ENCODE measurements at regions not wholly inside any gene's neighbourhood (a gene's known extent, or its start where the extent isn't known, plus 50 kb on each side); places are given as distances from the start of the nearest gene placed in this dataset.

DNA sequence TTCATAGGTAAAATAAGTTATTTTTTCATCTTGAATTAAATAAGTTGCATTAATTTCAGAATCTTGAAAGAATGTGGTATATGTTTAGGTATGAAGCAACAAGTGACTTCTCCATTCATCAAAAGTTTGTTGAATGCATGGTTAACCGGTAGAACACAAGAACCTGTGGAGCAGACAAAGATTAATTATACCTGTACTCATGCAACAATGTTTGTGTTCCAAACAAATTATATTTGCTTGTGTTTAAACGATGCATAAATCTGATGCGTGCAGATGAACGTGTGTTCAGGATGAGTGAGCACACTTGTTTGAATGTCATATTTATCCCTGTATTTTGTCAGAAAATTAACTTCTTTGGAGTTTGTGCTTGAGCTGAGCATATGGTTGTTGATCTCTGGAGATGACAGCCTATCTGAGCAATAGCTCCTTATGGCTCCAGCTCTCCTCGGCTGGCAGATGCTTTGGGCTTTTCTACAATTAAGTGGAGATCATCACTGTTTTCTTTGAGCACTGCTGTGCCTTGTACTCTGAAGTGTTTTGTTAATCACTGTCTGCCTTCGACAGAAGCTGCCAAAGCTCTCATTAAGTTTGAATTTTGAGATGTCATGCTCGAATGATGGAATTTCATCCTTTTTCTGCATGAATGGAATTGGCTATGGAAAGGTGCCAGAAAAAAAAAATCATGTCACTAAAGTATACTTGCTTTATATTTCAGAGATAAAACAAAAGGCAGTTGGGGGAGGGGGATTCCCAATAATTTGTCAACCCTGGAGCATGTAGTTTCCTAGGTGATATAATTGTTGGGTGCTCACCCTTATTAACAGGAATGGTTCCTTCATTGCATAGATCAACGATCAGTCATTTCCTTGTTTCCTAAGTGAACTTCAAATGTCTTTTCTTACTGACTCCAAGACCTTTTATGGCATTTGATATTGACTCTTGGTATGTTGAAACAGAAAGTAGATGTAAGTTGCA is 502.5 kb upstream of the ARRDC3 start:
- H3K27ac ChIP-seq = no peak overlapping the region
- TF ChIP-seq ZFX (IDR thresholded peaks at IDR 0.05) = no peak
- TF ChIP-seq, protein P1, sequence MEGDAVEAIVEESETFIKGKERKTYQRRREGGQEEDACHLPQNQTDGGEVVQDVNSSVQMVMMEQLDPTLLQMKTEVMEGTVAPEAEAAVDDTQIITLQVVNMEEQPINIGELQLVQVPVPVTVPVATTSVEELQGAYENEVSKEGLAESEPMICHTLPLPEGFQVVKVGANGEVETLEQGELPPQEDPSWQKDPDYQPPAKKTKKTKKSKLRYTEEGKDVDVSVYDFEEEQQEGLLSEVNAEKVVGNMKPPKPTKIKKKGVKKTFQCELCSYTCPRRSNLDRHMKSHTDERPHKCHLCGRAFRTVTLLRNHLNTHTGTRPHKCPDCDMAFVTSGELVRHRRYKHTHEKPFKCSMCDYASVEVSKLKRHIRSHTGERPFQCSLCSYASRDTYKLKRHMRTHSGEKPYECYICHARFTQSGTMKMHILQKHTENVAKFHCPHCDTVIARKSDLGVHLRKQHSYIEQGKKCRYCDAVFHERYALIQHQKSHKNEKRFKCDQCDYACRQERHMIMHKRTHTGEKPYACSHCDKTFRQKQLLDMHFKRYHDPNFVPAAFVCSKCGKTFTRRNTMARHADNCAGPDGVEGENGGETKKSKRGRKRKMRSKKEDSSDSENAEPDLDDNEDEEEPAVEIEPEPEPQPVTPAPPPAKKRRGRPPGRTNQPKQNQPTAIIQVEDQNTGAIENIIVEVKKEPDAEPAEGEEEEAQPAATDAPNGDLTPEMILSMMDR (conservative IDR thresholded peaks at IDR 0.05) = no peak

DNA sequence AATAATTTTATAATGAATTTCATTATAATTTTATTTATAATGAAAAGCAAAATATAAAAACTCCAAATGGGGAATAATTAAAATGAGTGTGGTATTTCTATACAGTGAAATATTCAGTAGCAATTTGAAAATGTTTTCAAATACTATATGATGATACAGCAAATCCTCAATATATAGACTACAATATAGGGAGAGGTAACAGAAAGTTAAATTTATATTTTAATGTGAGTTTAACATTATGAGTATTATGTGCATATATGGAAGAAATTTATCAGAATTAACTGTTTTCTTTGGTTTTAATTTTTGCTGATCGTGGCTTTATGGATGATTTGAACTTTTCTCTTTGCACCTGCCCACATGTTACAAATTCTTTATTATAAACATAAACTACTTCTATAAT is 500.9 kb upstream of the ARRDC3 start:
- no peak overlapping the region for H3K27ac ChIP-seq
- TF ChIP-seq, protein P1 (conservative IDR thresholded peaks at IDR 0.05) = no peak
- no peak for TF ChIP-seq ZFX (IDR thresholded peaks at IDR 0.05)

- no peak for TF ChIP-seq ZFX (IDR thresholded peaks at IDR 0.05)
- TF ChIP-seq, protein P1 (conservative IDR thresholded peaks at IDR 0.05) = no peak
- H3K27ac ChIP-seq = no peak overlapping the region
Measured at GRCh38 chr5:91875196-91875779, 492.2 kb upstream of the ARRDC3 start.

DNA sequence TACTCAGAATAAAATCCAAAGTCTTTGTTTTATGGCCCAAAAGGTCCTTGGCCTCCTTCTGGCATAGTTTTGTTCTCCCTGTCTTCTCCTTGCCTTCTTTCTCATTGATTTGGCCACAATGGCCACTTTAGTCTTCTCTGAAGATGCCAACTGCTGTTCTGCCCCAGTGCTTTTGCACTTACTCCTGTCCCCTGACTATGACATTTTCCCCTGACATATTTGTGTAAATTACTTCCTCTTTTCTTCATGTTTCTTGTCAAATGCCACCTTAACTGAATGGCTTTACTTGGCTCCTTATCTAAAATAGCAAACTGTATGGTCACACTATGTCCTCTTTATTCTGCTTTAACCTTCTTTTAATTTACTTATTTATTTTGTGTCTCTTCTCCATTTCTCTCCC is 484.7 kb upstream of the ARRDC3 start:
- TF ChIP-seq ZFX (IDR thresholded peaks at IDR 0.05) = no peak
- TF ChIP-seq, protein P1 (conservative IDR thresholded peaks at IDR 0.05) = no peak
- no peak overlapping the region for H3K27ac ChIP-seq

DNA sequence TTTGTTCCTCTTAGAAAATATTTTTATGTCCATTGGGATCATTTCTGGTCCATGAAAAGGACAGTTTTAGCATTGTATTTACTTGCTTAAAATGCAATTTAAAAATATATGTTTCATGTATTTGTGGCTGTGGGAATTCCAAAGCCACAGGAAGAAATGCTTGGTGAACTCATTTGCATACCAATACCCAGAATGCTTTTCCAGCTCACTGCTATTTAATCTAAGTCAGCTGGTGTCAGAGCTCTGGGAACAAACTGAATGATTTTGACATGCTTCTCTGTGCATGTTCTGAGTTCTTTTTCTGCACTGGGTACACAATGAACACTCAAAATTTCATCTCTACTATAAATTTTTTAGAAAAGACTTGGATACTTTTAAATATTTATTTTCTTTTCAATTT is 482.8 kb upstream of the ARRDC3 start:
- H3K27ac ChIP-seq = no peak overlapping the region
- TF ChIP-seq ZFX (IDR thresholded peaks at IDR 0.05) = no peak
- TF ChIP-seq, protein P1 (conservative IDR thresholded peaks at IDR 0.05) = no peak

DNA sequence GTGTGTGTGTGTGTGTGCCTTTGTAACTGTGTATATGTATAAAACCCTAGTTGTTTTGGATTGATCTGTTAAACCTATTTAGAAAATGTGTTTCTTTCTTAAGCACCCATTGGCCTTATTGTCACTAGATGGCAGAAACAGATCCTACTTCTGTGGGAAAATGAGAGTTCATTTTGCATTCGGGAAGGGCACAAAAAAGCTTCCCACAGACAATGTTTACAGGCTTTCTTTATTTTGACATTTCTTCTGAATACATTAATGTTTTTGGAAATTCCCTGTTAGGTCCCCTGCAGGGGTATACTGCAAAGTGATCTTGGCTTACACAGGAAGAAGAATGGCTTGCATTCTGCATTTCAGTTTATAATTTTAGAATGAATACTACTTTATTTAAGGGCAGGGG is 481.8 kb upstream of the ARRDC3 start:
- TF ChIP-seq, protein P1 (conservative IDR thresholded peaks at IDR 0.05) = peak; percentile 10; the same call in 1 of the 2 replicates
- TF ChIP-seq ZFX (IDR thresholded peaks at IDR 0.05) = no peak
- no peak overlapping the region for H3K27ac ChIP-seq

DNA sequence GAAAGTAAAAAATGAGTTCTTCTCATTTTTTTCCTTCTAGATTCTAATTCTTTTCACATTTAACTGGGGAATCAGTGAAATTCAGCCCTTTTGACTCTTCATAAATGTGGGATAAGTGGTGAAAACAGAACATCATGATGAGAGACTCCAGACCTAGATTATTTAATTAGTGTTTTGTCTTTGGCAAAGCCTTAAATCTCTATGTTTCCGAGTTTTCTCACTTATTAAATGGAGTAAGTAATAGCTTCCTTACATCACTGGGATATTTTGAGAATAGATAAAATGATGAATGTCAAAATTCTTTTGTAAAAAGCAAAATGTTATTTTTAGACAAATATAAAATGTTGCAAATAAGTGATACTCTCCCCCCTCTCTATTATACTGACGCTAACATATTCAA is 468.6 kb upstream of the ARRDC3 start:
- TF ChIP-seq, protein P1 (conservative IDR thresholded peaks at IDR 0.05) = no peak
- TF ChIP-seq ZFX (IDR thresholded peaks at IDR 0.05) = no peak

More for the DNA sequence above, 468.6 kb upstream of the ARRDC3 start:
- no peak overlapping the region for H3K27ac ChIP-seq
